Nephron (organoid): ENCODE measurements at regions not wholly inside any gene's neighbourhood (a gene's known extent, or its start where the extent isn't known, plus 50 kb on each side); places are given as distances from the start of the nearest gene placed in this dataset.

Experiments used
- H3K27ac Mint-ChIP-seq, 3 experiments: 2 replicates each; pipeline ENCODE4 v1.8.0; 2020; ENCODE audit warnings: mixed read lengths in 3 of 3, mild to moderate bottlenecking in 2 of 3, moderate library complexity in 1 of 3
- H3K27me3 Mint-ChIP-seq: 2 replicates; pipeline ENCODE4 v1.8.0; 2021; ENCODE audit warnings: low read depth, mild to moderate bottlenecking, moderate library complexity, mixed read lengths
- H3K36me3 Mint-ChIP-seq: 2 replicates; pipeline ENCODE4 v1.8.0; 2020; ENCODE audit warnings: low read depth, mixed read lengths
- H3K4me1 Mint-ChIP-seq: 2 replicates; pipeline ENCODE4 v1.8.0; 2020; ENCODE audit warnings: mixed read lengths
- H3K4me3 Mint-ChIP-seq, 3 experiments: 2 replicates each; pipeline ENCODE4 v1.8.0; 2020; ENCODE audit warnings: mild to moderate bottlenecking in 3 of 3, mixed read lengths in 3 of 3, moderate library complexity in 2 of 3
- H3K9me3 Mint-ChIP-seq: 2 replicates; pipeline ENCODE4 v1.8.0; 2020; ENCODE audit warnings: mixed read lengths
- TF ChIP-seq, protein P1 (sequence below), 3 experiments: fragments of 200-600 bp; sonication (generic); IDR thresholded peaks; one replicate each; pipeline ENCODE4 v1.5.0; 2021; ENCODE audit warnings: antibody characterized with exemption in 3 of 3; ENCODE audit not compliant: unreplicated experiment in 3 of 3

DNA sequence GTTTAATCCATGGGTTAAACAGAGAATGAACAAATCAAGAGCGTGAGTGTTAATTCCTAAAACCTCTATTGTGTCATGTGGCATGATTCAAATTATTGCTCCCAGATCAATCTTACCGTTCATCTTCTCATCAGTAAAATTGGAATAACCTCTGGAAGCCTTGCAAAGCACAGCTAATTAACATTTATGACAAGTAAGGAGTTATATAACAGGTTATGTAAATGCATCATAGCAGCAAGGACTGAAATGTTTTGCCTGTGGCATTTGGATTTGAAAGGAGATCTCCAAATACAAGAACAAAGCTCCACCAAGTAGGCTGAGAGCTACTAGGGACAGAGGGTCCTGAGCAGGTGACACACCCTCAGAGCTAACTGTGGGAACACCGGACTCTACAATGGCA is 502.9 kb upstream of the CELF2 start:
- Mint-ChIP-seq H3K4me3 (no peak overlapping the region), H3K27ac (no peak overlapping the region), H3K4me1 (peaks cover 5% of the 10 kb centered on the region), H3K36me3 (no peaks in the 10 kb centered on the region), H3K27me3 (peaks cover 31% of the 10 kb centered on the region), H3K9me3 (peaks cover 3% of the 10 kb centered on the region)
- TF ChIP-seq, protein P1, sequence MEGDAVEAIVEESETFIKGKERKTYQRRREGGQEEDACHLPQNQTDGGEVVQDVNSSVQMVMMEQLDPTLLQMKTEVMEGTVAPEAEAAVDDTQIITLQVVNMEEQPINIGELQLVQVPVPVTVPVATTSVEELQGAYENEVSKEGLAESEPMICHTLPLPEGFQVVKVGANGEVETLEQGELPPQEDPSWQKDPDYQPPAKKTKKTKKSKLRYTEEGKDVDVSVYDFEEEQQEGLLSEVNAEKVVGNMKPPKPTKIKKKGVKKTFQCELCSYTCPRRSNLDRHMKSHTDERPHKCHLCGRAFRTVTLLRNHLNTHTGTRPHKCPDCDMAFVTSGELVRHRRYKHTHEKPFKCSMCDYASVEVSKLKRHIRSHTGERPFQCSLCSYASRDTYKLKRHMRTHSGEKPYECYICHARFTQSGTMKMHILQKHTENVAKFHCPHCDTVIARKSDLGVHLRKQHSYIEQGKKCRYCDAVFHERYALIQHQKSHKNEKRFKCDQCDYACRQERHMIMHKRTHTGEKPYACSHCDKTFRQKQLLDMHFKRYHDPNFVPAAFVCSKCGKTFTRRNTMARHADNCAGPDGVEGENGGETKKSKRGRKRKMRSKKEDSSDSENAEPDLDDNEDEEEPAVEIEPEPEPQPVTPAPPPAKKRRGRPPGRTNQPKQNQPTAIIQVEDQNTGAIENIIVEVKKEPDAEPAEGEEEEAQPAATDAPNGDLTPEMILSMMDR (IDR thresholded peaks at IDR 0.05; ENCODE audit: unreplicated experiment in 3 of 3): no peak

DNA sequence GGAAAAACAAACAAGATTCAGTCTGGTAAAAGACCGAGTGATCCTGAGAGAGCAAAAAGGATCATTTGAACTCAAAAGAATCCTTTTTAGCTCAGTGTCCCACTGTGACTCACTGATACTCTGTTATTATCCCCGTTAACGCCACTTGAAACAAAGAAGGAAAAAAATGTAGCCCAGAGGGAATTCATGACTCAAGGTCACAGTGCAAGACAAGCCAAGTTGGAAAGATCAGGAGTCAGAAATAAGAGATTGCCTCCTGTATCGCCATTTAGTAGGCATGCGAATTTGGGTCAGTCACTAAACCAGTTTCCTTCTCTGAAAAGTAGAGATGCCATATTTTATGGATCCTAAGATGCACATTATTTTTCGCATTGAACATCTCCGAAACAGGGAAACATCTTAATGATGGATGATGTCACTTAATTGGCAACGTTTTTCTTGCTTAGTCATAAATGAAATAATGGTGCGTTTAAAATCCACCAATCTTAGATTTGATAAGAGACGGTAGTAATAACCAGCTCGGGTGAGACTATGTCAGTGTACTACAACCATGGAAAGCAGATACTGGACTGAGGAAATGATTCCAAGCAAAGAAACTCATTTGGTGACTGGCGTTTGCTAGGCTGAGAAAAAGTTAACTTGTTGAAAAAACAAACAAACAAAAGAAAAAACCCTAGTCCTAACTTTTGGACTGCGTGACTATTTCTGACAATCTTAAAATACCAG is 502.0 kb upstream of the CELF2 start:
- Mint-ChIP-seq H3K27ac (no peak overlapping the region), H3K4me3 (no peak overlapping the region), H3K9me3 (no peaks in the 10 kb centered on the region), H3K27me3 (peaks cover 33% of the 10 kb centered on the region), H3K4me1 (peaks cover 5% of the 10 kb centered on the region), H3K36me3 (no peaks in the 10 kb centered on the region)
- TF ChIP-seq, protein P1 (IDR thresholded peaks at IDR 0.05; ENCODE audit: unreplicated experiment in 3 of 3): no peak

DNA sequence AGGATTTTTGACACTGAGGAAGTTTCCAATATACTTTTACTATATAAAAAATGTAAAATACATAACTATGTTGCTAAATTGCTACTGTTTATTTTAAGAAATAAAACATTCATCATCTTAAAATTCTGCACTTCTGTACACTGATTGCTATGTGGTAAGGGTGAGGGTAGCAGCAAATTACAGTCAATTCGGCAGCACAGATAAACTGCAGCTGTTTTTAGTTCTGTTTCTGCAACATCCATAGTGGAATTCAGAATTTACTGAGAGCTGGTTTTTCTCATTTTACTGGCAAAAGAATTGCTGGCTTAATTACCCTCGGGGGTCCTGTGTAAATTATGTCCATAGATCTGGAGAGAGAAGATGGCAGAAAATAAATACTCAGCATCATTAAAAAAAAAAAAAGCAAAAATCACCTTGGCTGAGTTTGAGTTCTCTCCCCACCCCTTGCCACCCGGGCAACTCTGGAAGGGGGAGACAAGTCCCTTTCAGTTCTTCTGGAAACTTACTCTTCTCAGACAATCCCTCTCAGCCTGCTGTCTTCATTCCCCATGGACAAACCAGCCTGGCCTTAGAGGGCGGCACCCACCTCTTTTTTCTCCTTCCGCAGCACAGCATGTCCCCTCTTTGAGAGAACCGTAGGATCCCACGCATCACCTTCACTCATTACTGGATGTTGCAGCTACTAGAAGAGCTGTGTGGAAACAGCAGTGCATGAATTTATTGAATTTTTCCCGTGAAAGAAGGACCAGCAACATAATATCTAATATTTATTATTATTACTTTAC is 501.1 kb upstream of the CELF2 start:
- H3K9me3 Mint-ChIP-seq: no peaks in the 10 kb centered on the region
- TF ChIP-seq, protein P1 (IDR thresholded peaks at IDR 0.05; ENCODE audit: unreplicated experiment in 3 of 3): no peak
- H3K27ac Mint-ChIP-seq: no peak overlapping the region
- H3K4me1 Mint-ChIP-seq: peaks cover 5% of the 10 kb centered on the region
- H3K27me3 Mint-ChIP-seq: peaks cover 33% of the 10 kb centered on the region
- no peak overlapping the region for H3K4me3 Mint-ChIP-seq
- no peaks in the 10 kb centered on the region for H3K36me3 Mint-ChIP-seq

DNA sequence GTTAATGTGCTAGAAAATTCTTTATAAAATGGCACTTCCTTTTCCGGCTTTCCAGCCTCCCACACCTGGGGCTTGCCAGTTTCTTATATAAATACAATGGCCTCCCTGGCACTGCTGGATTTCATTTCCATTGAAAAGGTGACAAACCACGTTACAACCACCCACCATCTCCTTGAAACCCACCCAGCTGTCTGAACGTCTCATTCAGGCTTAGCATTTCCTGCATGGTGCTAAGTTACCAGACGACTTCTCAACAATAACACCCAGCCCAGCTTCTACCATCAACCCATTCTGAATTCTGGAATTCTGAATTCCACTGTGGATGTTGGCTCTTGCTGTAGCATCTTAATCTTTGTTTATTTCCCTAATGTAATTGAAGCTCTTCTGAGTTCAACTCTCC is 499.8 kb upstream of the CELF2 start:
- TF ChIP-seq, protein P1 (IDR thresholded peaks at IDR 0.05; ENCODE audit: unreplicated experiment in 3 of 3): no peak
- H3K27ac Mint-ChIP-seq: no peak overlapping the region
- H3K27me3 Mint-ChIP-seq: peaks cover 28% of the 10 kb centered on the region
- H3K4me1 Mint-ChIP-seq: peaks cover 5% of the 10 kb centered on the region
- H3K9me3 Mint-ChIP-seq: no peaks in the 10 kb centered on the region
- H3K4me3 Mint-ChIP-seq: no peak overlapping the region
- no peaks in the 10 kb centered on the region for H3K36me3 Mint-ChIP-seq

DNA sequence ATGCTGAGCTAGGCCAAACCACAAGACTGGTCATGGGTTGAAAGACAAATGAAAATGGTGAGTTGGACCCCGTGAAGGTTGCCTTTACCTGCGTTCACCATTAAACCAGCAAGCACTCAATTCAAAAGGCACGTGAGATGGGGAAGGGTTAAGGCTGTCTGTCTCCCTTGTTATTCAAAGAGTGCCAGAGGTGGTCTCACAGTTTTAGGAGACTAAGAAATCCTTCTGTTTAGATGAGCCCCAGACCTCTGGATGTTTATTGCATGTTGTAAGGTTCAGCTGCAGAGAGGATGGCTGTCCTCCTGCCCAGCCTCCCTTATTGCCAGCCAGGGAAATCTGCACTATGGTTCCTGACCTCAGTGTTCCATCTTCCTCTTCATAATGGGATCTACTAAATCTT is 498.0 kb upstream of the CELF2 start:
- Mint-ChIP-seq H3K27me3 (peaks cover 14% of the 10 kb centered on the region), H3K9me3 (no peaks in the 10 kb centered on the region), H3K4me1 (no peaks in the 10 kb centered on the region), H3K4me3 (no peak overlapping the region), H3K27ac (no peak overlapping the region), H3K36me3 (no peaks in the 10 kb centered on the region)
- TF ChIP-seq, protein P1 (IDR thresholded peaks at IDR 0.05; ENCODE audit: unreplicated experiment in 3 of 3): no peak
